ENCODE measurements at regions not wholly inside any gene's neighbourhood (a gene's known extent, or its start where the extent isn't known, plus 50 kb on each side); places are given as distances from the start of the nearest gene placed in this dataset.

DNA sequence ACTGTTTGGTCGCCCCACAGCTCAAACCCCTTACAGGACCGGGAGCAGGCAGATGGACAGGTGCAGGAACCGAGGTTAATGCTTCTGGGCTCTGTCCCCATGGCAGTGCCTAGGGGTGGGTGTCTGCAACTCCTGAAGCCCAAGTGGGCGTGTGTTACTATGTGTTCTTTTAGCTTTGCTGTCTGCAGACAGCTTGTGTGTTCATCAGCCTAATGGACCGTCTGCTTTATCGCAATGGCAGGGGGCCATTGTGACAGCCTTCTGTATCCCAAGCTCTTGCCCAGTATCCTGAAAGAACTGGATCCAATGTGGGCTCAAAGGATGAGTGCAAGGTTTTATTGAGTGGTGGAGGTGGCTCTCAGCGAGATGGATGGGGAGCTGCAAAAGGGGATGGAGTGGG lies 266.7 kb downstream of the CSNK1G3 start:
- Mint-ChIP-seq H3K9me3 (peaks cover 3% of the 10 kb centered on the region), H3K4me3 (no peak overlapping the region), H3K36me3 (peaks cover 2% of the 10 kb centered on the region), H3K27ac (no peak overlapping the region), H3K4me1 (peaks cover 3% of the 10 kb centered on the region), H3K27me3 (ENCODE audit: low read depth) (no peaks in the 10 kb centered on the region)
- TF ChIP-seq, protein P1, sequence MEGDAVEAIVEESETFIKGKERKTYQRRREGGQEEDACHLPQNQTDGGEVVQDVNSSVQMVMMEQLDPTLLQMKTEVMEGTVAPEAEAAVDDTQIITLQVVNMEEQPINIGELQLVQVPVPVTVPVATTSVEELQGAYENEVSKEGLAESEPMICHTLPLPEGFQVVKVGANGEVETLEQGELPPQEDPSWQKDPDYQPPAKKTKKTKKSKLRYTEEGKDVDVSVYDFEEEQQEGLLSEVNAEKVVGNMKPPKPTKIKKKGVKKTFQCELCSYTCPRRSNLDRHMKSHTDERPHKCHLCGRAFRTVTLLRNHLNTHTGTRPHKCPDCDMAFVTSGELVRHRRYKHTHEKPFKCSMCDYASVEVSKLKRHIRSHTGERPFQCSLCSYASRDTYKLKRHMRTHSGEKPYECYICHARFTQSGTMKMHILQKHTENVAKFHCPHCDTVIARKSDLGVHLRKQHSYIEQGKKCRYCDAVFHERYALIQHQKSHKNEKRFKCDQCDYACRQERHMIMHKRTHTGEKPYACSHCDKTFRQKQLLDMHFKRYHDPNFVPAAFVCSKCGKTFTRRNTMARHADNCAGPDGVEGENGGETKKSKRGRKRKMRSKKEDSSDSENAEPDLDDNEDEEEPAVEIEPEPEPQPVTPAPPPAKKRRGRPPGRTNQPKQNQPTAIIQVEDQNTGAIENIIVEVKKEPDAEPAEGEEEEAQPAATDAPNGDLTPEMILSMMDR (IDR thresholded peaks at IDR 0.05; ENCODE audit: unreplicated experiment): no peak
- DNase-seq (ENCODE audit: low spot score in 2 of 2, unreplicated experiment in 2 of 2): no peak

DNA sequence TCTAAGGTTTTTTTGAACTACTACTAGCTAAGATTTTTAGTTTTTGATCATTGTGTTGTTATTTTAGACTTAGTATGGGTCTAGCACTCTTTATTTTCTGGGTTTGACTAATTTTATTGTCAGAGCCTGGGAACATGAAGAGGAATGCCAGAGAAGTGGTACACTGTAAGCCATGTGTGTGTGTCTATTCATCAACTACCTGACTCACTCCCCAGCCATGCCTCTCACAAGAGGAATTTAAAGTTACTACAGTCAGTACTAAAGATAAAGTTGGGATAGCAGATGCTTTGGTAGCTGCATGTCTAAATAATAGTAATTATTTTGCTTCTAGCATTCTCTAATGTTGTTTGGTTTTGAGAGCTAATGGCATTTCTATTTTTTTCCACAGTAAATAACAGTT lies 264.8 kb downstream of the CSNK1G3 start:
- H3K4me1 Mint-ChIP-seq: peaks cover 3% of the 10 kb centered on the region
- H3K4me3 Mint-ChIP-seq: no peak overlapping the region
- peaks cover 20% of the 10 kb centered on the region for H3K9me3 Mint-ChIP-seq
- no peak for DNase-seq (ENCODE audit: low spot score in 2 of 2, unreplicated experiment in 2 of 2)
- TF ChIP-seq, protein P1 (IDR thresholded peaks at IDR 0.05; ENCODE audit: unreplicated experiment): no peak
- no peak overlapping the region for H3K27ac Mint-ChIP-seq
- peaks cover 7% of the 10 kb centered on the region for H3K36me3 Mint-ChIP-seq
- no peaks in the 10 kb centered on the region for H3K27me3 Mint-ChIP-seq (ENCODE audit: low read depth)

DNA sequence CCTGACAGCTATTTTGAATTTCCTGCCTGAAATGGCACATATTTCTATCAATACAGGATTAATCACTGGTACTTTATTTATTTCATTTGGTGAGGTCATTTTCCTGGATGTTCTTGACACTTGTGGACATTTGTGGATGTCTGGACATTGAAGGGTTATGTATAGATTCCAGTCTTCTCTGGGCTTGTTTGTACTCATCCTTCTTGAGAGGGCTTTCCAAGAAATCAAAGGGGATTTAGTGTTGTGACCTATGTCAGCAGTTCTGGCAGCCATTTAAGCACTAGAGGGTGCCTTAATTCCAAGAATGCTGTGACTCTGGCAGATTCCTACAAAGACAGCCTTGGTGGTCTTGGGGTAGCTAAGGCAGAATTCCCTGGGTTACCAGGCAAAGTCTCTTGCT lies 259.7 kb downstream of the CSNK1G3 start:
- H3K27ac Mint-ChIP-seq: no peak overlapping the region

DNA sequence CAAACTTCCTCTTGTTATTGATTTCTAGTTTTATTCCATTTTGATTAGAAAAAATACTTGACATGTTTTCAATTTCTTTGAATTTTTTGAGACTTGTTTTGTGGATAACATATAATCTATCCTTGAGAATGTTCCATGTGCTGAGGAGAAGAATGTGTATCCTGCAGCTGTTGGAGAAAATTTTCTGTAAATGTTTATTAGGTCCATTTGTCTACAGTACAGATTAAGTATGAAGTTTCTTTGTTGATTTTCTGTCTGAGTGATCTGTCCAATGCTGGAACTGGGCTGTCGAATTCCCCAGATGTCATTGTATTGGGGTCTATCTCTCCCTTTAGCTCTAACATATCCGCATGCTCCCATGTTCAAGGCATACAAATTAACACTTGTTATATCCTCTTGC lies 251.2 kb downstream of the CSNK1G3 start:
- no peak overlapping the region for H3K27ac Mint-ChIP-seq

More for the DNA sequence above, 259.7 kb downstream of the CSNK1G3 start:
- DNase-seq (ENCODE audit: low spot score in 2 of 2, unreplicated experiment in 2 of 2): no peak
- H3K4me3 Mint-ChIP-seq: no peak overlapping the region
- no peaks in the 10 kb centered on the region for H3K27me3 Mint-ChIP-seq (ENCODE audit: low read depth)
- peaks cover 30% of the 10 kb centered on the region for H3K9me3 Mint-ChIP-seq
- H3K36me3 Mint-ChIP-seq: peaks cover 9% of the 10 kb centered on the region
- TF ChIP-seq, protein P1 (IDR thresholded peaks at IDR 0.05; ENCODE audit: unreplicated experiment): no peak
- H3K4me1 Mint-ChIP-seq: no peaks in the 10 kb centered on the region

DNA sequence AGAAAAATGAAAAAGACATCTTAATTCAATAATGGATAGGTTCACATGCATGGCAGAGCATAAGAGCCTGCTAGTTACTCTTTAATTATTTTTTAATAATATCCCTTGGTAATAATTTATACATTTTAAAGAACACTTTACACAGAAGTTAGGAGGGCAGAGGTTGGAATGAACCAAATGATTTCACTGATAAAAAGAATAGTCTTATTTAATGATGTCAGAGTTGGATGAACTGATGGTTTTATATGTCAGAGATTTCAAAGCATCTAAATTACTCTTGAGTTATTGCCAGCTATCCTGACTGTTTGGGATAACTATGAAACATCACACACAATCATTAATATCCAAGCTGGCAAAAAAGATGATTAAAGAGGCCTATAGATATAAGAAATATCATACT lies 244.8 kb downstream of the CSNK1G3 start:
- no peaks in the 10 kb centered on the region for H3K36me3 Mint-ChIP-seq
- no peak overlapping the region for H3K4me3 Mint-ChIP-seq
- H3K27me3 Mint-ChIP-seq (ENCODE audit: low read depth): no peaks in the 10 kb centered on the region
- peaks cover 6% of the 10 kb centered on the region for H3K9me3 Mint-ChIP-seq
- peaks cover 40% of the 10 kb centered on the region for H3K4me1 Mint-ChIP-seq
- TF ChIP-seq, protein P1 (IDR thresholded peaks at IDR 0.05; ENCODE audit: unreplicated experiment): no peak
- no peak for DNase-seq (ENCODE audit: low spot score in 2 of 2, unreplicated experiment in 2 of 2)
- H3K27ac Mint-ChIP-seq: peak overlapping the region; percentile 30

More for the DNA sequence above, 251.2 kb downstream of the CSNK1G3 start:
- DNase-seq (ENCODE audit: low spot score in 2 of 2, unreplicated experiment in 2 of 2): no peak
- no peak overlapping the region for H3K4me3 Mint-ChIP-seq
- H3K4me1 Mint-ChIP-seq: no peaks in the 10 kb centered on the region
- H3K36me3 Mint-ChIP-seq: peaks cover 8% of the 10 kb centered on the region
- peaks cover 24% of the 10 kb centered on the region for H3K9me3 Mint-ChIP-seq
- TF ChIP-seq, protein P1 (IDR thresholded peaks at IDR 0.05; ENCODE audit: unreplicated experiment): no peak
- H3K27me3 Mint-ChIP-seq (ENCODE audit: low read depth): no peaks in the 10 kb centered on the region

DNA sequence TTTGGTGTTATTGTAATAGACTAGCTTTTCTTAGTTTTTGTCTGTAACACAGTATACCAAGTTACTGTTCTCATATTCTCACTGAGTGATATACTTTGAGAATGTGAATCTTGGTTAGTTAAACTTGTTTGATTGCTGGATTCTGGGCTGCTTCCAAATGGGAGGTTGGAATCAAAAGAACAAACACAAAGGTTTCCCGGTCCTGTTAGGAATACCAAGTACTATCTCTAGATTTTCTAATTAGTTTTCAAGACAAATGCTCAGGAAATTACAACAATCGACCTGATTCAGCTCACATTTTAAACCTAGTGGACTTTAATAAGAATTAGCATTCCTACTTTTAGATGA lies 244.3 kb downstream of the CSNK1G3 start:
- Mint-ChIP-seq H3K27me3 (ENCODE audit: low read depth) (no peaks in the 10 kb centered on the region), H3K4me1 (peaks cover 40% of the 10 kb centered on the region), H3K27ac (peak overlapping the region; percentile 82), H3K4me3 (no peak overlapping the region), H3K9me3 (peaks cover 6% of the 10 kb centered on the region), H3K36me3 (no peaks in the 10 kb centered on the region)
- TF ChIP-seq, protein P1 (IDR thresholded peaks at IDR 0.05; ENCODE audit: unreplicated experiment): no peak
- no peak for DNase-seq (ENCODE audit: low spot score in 2 of 2, unreplicated experiment in 2 of 2)
